ENCODE measurements at regions not wholly inside any gene's neighbourhood (a gene's known extent, or its start where the extent isn't known, plus 50 kb on each side); places are given as distances from the start of the nearest gene placed in this dataset.

DNA sequence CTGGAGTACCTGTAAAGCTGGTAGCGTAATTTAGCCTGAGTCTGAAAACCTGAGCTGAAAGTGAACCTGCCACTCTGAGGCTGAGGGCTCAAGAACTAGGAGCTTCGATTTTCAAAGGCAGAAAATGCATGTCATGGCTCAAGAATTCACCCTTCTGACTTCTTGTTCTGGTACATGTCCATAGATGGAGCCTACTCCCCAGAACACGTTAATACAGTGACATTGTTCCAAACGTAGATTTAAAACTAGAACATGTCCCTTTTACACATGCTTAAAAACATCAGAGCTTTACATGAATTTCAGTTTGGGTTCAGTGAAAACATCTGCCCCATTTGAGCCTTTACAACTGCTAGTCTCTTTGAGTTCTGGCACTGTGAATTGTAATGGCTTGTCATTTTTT, 115.5 kb upstream of the WDR1 start:
- BruUV-seq (replicated peaks) = no TSS peak

More for the DNA sequence above, 115.5 kb upstream of the WDR1 start:
- DNase-seq (ENCODE audit: low read depth, low spot score) (no peak), ATAC-seq (no peak)
- ChIA-PET CTCF (no interaction called here), POLR2A (no interaction called here), RAD21 (ENCODE audit: low non-redundant PET in 1 of 2, low total read pairs in 2 of 2, uncharacterized antibody in 2 of 2, unreplicated experiment in 2 of 2) (no interaction called here)
- Histone ChIP-seq H3K36me3 (ENCODE audit: control insufficient read depth in 1 of 2, insufficient read depth in 2 of 2, low read length in 2 of 2) (no peaks in the 10 kb centered on the region), H3K9me3 (ENCODE audit: control insufficient read depth in 1 of 2, insufficient read depth in 1 of 2, low read depth in 1 of 2, low read length in 2 of 2) (no peaks in the 10 kb centered on the region), H3K9ac (ENCODE audit: low read length) (no peak overlapping the region), H3K4me3 (replicated peaks in 1 of 2; ENCODE audit: low read depth in 1 of 2, low read length in 2 of 2) (no peak overlapping the region), H2AFZ (ENCODE audit: low read depth, low read length, poor library complexity, severe bottlenecking) (no peak overlapping the region), H3K27me3 (ENCODE audit: insufficient read depth, low read length) (peaks cover 16% of the 10 kb centered on the region; the same call in 1 of the 2 replicates), H3K4me1 (ENCODE audit: control insufficient read depth in 1 of 2, insufficient read depth in 2 of 2, low read length in 2 of 2) (no peaks in the 10 kb centered on the region), H3K4me2 (ENCODE audit: low read length) (no peak overlapping the region), H3K9me2 (ENCODE audit: insufficient read depth) (no peaks in the 10 kb centered on the region), H3K27ac (ENCODE audit: low read depth, low read length) (no peak overlapping the region), H3K79me2 (ENCODE audit: insufficient read depth, low read length) (no peaks in the 10 kb centered on the region), H4K20me1 (ENCODE audit: insufficient read depth) (no peaks in the 10 kb centered on the region)
- intact Hi-C loops (cut with micrococcal nuclease) = no loop called here
- no peak for TF ChIP-seq RAD21 (IDR thresholded peaks at IDR 0.05; ENCODE audit: low read depth)
- TF ChIP-seq POLR2AphosphoS5 (IDR thresholded peaks at IDR 0.05; ENCODE audit: low read depth, low read length) = no peak
- no peak for TF ChIP-seq ZFX (IDR thresholded peaks at IDR 0.05)
- TF ChIP-seq ZBTB33 (IDR thresholded peaks at IDR 0.05; ENCODE audit: extremely low read depth, insufficient replicate concordance, low read length) = no peak
- TF ChIP-seq, protein P1, sequence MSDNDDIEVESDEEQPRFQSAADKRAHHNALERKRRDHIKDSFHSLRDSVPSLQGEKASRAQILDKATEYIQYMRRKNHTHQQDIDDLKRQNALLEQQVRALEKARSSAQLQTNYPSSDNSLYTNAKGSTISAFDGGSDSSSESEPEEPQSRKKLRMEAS (IDR thresholded peaks at IDR 0.05) = no peak
- no peak for TF ChIP-seq SRF (IDR thresholded peaks at IDR 0.05; ENCODE audit: low read depth)
- TF ChIP-seq JUND (IDR thresholded peaks at IDR 0.05) = no peak
- no peak for TF ChIP-seq ELF1 (IDR thresholded peaks at IDR 0.05; ENCODE audit: borderline replicate concordance, low read depth)
- TF ChIP-seq CTCF (IDR thresholded peaks at IDR 0.05 in 2 of 3, conservative IDR thresholded peaks at IDR 0.05 in 1 of 3; ENCODE audit: borderline replicate concordance in 1 of 3, insufficient read depth in 1 of 3, low read depth in 2 of 3, low read length in 2 of 3) = no peak
- TF ChIP-seq FOSL1 (IDR thresholded peaks at IDR 0.05; ENCODE audit: low read depth) = no peak
- TF ChIP-seq EZH2 (IDR thresholded peaks at IDR 0.05) = no peak
- TF ChIP-seq SIN3A (IDR thresholded peaks at IDR 0.05; ENCODE audit: low read depth) = no peak
- no peak for TF ChIP-seq CBX3 (IDR thresholded peaks at IDR 0.05; ENCODE audit: low read depth)
- TF ChIP-seq POLR2A (IDR thresholded peaks at IDR 0.05; ENCODE audit: borderline replicate concordance, extremely low read depth, insufficient read depth, insufficient read length) = no peak
- no peak for TF ChIP-seq EZH2phosphoT487 (IDR thresholded peaks at IDR 0.05; ENCODE audit: borderline replicate concordance)
- no peak for TF ChIP-seq SP1 (IDR thresholded peaks at IDR 0.05; ENCODE audit: low read depth)
- no peak for TF ChIP-seq EGR1 (IDR thresholded peaks at IDR 0.05; ENCODE audit: low read depth)

All from HCT116 (cell line).